ENCODE measurements at regions not wholly inside any gene's neighbourhood (a gene's known extent, or its start where the extent isn't known, plus 50 kb on each side); places are given as distances from the start of the nearest gene placed in this dataset.

DNA sequence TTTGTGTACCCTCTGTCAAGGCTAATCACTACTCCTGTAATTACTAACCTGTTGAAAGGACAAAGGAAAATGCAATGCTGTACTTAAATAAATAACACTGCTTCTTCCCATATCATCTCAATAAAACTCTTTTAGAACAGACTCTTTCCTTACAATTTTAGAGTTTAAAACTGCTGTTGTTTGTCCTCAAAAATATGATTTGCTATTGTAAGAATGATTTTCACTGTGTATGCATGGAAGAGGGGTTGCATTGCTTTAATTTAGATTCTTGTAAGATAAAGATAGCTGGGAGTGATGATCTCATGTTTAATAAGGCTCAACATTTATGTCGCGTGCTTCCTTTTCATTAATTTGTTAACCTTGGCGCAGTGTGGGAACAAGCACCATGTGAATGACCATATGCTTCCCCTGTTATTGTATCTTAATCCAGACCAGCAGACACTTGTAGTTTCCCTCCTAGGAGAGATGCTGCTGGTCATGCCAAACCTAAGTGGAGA lies 89.8 kb upstream of the ATXN1 start:
- Histone ChIP-seq H2AFZ (replicated peaks; ENCODE audit: low read length, poor library complexity) (no peak overlapping the region), H2AK9ac (replicated peaks; ENCODE audit: low read depth, low read length, poor library complexity) (no peak overlapping the region), H4K91ac (ENCODE audit: insufficient read depth, low read depth, low read length) (no peak overlapping the region), H3K4me2 (ENCODE audit: low read depth, low read length) (no peak overlapping the region), H2AK5ac (ENCODE audit: low read depth, low read length) (no peak overlapping the region), H4K5ac (ENCODE audit: low read depth, low read length) (no peak overlapping the region), H3K9ac (ENCODE audit: low read depth, low read length) (no peak overlapping the region), H4K8ac (ENCODE audit: low read depth in 2 of 2, low read length in 2 of 2) (0 out of 4 replicates have a peak overlapping the region, but pooled peaks of 1 of the 2 experiments have one; percentile 4), H3K9me3 (ENCODE audit: control insufficient read depth, insufficient read depth, low read length) (no peaks in the 10 kb centered on the region), H3K4me1 (ENCODE audit: control insufficient read depth, insufficient read depth, low read length) (peaks cover 6% of the 10 kb centered on the region), H3K27ac (ENCODE audit: insufficient read depth, low read length) (no peak overlapping the region), H2BK15ac (ENCODE audit: low read depth, low read length) (0 out of 3 replicates have a peak overlapping the region, but pooled peaks have one; percentile 9), H4K20me1 (ENCODE audit: insufficient read depth, low read length) (no peaks in the 10 kb centered on the region), H2BK5ac (ENCODE audit: low read depth, low read length, poor library complexity, severe bottlenecking) (no peak overlapping the region), H3K14ac (replicated peaks; ENCODE audit: low read depth, low read length) (no peak overlapping the region), H3K4ac (ENCODE audit: low read depth, low read length) (no peak overlapping the region), H3K27me3 (ENCODE audit: control insufficient read depth, insufficient read depth, low read length) (no peaks in the 10 kb centered on the region), H3K9me1 (ENCODE audit: insufficient read depth, low read length) (peaks cover 6% of the 10 kb centered on the region; the same call in 1 of the 2 replicates), H2BK20ac (ENCODE audit: low read depth, low read length) (peak overlapping the region; percentile 22; the same call in 1 of the 2 replicates), H3K4me3 (ENCODE audit: insufficient read depth, low read depth, low read length) (no peak overlapping the region), H3K23ac (ENCODE audit: low read depth, low read length) (no peak overlapping the region), H3K36me3 (ENCODE audit: control insufficient read depth, insufficient read depth, low read length) (no peaks in the 10 kb centered on the region), H3K18ac (ENCODE audit: low read depth, low read length) (peak overlapping the region; percentile 51), H3K56ac (ENCODE audit: extremely low read depth, insufficient read depth, low read length) (no peak overlapping the region), H3K79me1 (ENCODE audit: low read depth in 1 of 2, low read length in 2 of 2) (no peaks in the 10 kb centered on the region), H2BK120ac (ENCODE audit: low read depth, low read length) (peak overlapping the region; percentile 35; the same call in 1 of the 2 replicates)
- no CpG with 5 or more reads among the region's 3 CpGs for WGBS, 2 experiments (ENCODE audit: extremely low coverage in 2 of 2, insufficient read length in 1 of 2)
- DNase-seq (no peak), ATAC-seq (ENCODE audit: low read depth) (no peak)
- in situ Hi-C loops (cut with MboI; ENCODE audit: low sequenced_read_pairs) (no loop called here), intact Hi-C loops (cut with micrococcal nuclease) (no loop called here), dilution Hi-C loops (cut with HindIII; ENCODE audit: low sequenced_read_pairs, unreplicated experiment) (no loop called here)
- no TSS peak for BruUV-seq (replicated peaks)
- ChIA-PET POLR2A (ENCODE audit: unreplicated experiment) (no interaction called here), CTCF (interaction anchor here (0.7 kb wide), 1 partner anchor 29 kb away, joined by 6 read pairs; no protein-coding TSS in a partner anchor)
- TF ChIP-seq NFE2L2 (IDR thresholded peaks at IDR 0.05; ENCODE audit: low read depth, low read length) (no peak), POLR2A (IDR thresholded peaks at IDR 0.05; ENCODE audit: low read depth, low read length) (no peak), BHLHE40 (IDR thresholded peaks at IDR 0.05; ENCODE audit: low read depth, low read length) (no peak), RFX5 (IDR thresholded peaks at IDR 0.05; ENCODE audit: low read depth, low read length) (no peak), CHD1 (IDR thresholded peaks at IDR 0.05; ENCODE audit: low read depth, low read length) (no peak), MXI1 (IDR thresholded peaks at IDR 0.05; ENCODE audit: borderline replicate concordance, low read depth, low read length) (no peak)
- TF ChIP-seq, protein P1, sequence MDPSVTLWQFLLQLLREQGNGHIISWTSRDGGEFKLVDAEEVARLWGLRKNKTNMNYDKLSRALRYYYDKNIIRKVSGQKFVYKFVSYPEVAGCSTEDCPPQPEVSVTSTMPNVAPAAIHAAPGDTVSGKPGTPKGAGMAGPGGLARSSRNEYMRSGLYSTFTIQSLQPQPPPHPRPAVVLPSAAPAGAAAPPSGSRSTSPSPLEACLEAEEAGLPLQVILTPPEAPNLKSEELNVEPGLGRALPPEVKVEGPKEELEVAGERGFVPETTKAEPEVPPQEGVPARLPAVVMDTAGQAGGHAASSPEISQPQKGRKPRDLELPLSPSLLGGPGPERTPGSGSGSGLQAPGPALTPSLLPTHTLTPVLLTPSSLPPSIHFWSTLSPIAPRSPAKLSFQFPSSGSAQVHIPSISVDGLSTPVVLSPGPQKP (IDR thresholded peaks at IDR 0.05; ENCODE audit: borderline replicate concordance, low read depth, low read length), result no peak
- TF ChIP-seq, protein P2, sequence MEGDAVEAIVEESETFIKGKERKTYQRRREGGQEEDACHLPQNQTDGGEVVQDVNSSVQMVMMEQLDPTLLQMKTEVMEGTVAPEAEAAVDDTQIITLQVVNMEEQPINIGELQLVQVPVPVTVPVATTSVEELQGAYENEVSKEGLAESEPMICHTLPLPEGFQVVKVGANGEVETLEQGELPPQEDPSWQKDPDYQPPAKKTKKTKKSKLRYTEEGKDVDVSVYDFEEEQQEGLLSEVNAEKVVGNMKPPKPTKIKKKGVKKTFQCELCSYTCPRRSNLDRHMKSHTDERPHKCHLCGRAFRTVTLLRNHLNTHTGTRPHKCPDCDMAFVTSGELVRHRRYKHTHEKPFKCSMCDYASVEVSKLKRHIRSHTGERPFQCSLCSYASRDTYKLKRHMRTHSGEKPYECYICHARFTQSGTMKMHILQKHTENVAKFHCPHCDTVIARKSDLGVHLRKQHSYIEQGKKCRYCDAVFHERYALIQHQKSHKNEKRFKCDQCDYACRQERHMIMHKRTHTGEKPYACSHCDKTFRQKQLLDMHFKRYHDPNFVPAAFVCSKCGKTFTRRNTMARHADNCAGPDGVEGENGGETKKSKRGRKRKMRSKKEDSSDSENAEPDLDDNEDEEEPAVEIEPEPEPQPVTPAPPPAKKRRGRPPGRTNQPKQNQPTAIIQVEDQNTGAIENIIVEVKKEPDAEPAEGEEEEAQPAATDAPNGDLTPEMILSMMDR (conservative IDR thresholded peaks at IDR 0.05; ENCODE audit: low read depth, low read length), result no peak
